ENCODE measurements at regions not wholly inside any gene's neighbourhood (a gene's known extent, or its start where the extent isn't known, plus 50 kb on each side); places are given as distances from the start of the nearest gene placed in this dataset.

DNA sequence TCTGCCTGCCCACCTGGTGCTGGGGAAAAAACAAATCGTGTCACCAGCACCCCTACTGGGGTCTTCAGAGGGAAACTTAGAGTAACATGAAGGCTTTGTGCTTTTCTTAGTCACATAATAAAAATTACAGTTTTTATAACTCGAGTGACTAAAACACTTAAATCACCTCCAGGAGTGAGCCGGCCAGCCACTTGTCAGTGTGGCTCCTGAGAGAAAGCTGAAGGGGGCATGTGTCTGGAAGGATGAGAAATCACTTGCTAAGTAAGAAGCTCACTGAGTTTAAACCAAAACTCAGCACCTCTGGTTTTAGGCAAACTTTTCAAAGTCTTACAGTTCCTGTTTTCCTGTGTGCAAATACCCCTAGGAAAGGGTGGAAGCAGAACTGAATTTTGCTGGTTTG is 372.2 kb downstream of the CDH26 start:
- H3K36me3 ChIP-seq (ENCODE audit: low read length): no peaks in the 10 kb centered on the region
- no peaks in the 10 kb centered on the region for H4K20me1 ChIP-seq (ENCODE audit: low read depth, low read length)
- no peaks in the 10 kb centered on the region for H3F3A ChIP-seq (ENCODE audit: insufficient read depth)
- H3K9me2 ChIP-seq (replicated peaks; ENCODE audit: insufficient read depth, low read length): no peaks in the 10 kb centered on the region
- no peak overlapping the region for H2AFZ ChIP-seq (ENCODE audit: low read depth, low read length, severe bottlenecking)
- H3K27ac ChIP-seq (ENCODE audit: low read depth, low read length): no peak overlapping the region
- H3K27me3 ChIP-seq (ENCODE audit: low read length): no peaks in the 10 kb centered on the region
- H3K79me2 ChIP-seq (ENCODE audit: insufficient read depth, low read length): no peaks in the 10 kb centered on the region
- H3K4me2 ChIP-seq (ENCODE audit: low read depth, low read length, poor library complexity, severe bottlenecking): no peak overlapping the region
- no peak overlapping the region for H3K4me3 ChIP-seq (ENCODE audit: insufficient read depth, low read length, poor library complexity, severe bottlenecking)
- TF ChIP-seq EZH2phosphoT487 (conservative IDR thresholded peaks at IDR 0.05; ENCODE audit: low read length): no peak
- TF ChIP-seq, protein P1, sequence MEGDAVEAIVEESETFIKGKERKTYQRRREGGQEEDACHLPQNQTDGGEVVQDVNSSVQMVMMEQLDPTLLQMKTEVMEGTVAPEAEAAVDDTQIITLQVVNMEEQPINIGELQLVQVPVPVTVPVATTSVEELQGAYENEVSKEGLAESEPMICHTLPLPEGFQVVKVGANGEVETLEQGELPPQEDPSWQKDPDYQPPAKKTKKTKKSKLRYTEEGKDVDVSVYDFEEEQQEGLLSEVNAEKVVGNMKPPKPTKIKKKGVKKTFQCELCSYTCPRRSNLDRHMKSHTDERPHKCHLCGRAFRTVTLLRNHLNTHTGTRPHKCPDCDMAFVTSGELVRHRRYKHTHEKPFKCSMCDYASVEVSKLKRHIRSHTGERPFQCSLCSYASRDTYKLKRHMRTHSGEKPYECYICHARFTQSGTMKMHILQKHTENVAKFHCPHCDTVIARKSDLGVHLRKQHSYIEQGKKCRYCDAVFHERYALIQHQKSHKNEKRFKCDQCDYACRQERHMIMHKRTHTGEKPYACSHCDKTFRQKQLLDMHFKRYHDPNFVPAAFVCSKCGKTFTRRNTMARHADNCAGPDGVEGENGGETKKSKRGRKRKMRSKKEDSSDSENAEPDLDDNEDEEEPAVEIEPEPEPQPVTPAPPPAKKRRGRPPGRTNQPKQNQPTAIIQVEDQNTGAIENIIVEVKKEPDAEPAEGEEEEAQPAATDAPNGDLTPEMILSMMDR (IDR thresholded peaks at IDR 0.05; ENCODE audit: insufficient read depth, low read length, poor library complexity, severe bottlenecking): no peak
- H3K9me3 ChIP-seq (ENCODE audit: insufficient read depth, low read length): no peaks in the 10 kb centered on the region
- no peak overlapping the region for H3K9ac ChIP-seq (ENCODE audit: low read length)

DNA sequence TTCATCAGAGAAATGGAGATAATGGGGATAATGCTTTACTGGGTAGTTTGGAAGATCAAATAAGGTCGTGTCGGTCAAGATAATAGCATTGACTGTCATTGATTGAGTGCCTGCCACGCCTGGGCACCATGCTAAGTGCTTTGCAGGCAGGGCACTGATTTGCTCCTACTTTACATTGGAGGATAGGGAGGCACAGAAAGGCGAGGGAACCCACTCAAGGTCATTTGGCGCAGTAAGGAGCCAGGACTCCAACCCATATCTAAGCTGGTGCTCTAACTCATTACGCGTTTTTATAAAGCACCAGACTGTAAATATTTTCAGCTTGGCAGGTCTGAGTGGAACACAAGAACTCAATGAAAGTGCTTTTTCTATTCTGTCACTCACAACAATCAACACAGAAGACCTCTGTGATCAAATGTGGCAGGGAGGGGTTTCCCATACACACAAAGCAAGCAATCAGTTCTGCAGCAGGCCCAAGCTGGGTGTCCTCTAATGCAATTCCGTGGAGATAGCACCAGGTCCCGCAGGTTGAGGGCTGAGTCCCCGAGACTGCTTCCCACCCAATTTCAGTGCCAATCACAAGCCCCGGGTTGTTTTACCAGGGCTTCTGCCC is 373.6 kb downstream of the CDH26 start:
- Histone ChIP-seq H3K9me3 (ENCODE audit: insufficient read depth, low read length) (no peaks in the 10 kb centered on the region), H3K79me2 (ENCODE audit: insufficient read depth, low read length) (no peaks in the 10 kb centered on the region), H3K4me2 (ENCODE audit: low read depth, low read length, poor library complexity, severe bottlenecking) (no peak overlapping the region), H3F3A (ENCODE audit: insufficient read depth) (no peaks in the 10 kb centered on the region), H3K27me3 (ENCODE audit: low read length) (no peaks in the 10 kb centered on the region), H2AFZ (ENCODE audit: low read depth, low read length, severe bottlenecking) (no peak overlapping the region), H3K4me3 (ENCODE audit: insufficient read depth, low read length, poor library complexity, severe bottlenecking) (no peak overlapping the region), H3K36me3 (ENCODE audit: low read length) (no peaks in the 10 kb centered on the region), H3K27ac (ENCODE audit: low read depth, low read length) (no peak overlapping the region), H4K20me1 (ENCODE audit: low read depth, low read length) (no peaks in the 10 kb centered on the region), H3K9me2 (replicated peaks; ENCODE audit: insufficient read depth, low read length) (no peaks in the 10 kb centered on the region), H3K9ac (ENCODE audit: low read length) (no peak overlapping the region)
- TF ChIP-seq, protein P1 (IDR thresholded peaks at IDR 0.05; ENCODE audit: insufficient read depth, low read length, poor library complexity, severe bottlenecking): no peak
- no peak for TF ChIP-seq EZH2phosphoT487 (conservative IDR thresholded peaks at IDR 0.05; ENCODE audit: low read length)

DNA sequence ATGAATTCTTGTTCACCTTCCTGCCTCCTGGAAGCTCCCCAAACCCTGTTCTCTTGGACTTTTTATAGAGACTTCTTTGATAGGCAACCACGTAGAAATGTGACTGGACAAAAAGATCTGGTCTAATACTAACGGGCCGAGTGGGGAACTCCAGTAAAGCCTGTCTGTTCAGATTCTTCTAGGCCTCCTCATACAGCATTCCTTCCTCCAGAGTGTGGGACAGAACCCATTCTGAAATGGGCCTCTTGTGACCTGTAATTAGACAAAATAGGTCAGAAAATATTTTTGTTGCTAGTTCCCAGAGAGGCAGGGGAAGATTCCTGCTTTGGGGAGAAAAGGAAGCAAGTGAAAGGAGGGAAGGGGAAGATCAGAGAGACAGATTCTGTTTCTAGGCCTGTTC is 374.3 kb downstream of the CDH26 start:
- H3K4me2 ChIP-seq (ENCODE audit: low read depth, low read length, poor library complexity, severe bottlenecking): no peak overlapping the region

More for the DNA sequence above, 374.3 kb downstream of the CDH26 start:
- Histone ChIP-seq H3K36me3 (ENCODE audit: low read length) (no peaks in the 10 kb centered on the region), H3K4me3 (ENCODE audit: insufficient read depth, low read length, poor library complexity, severe bottlenecking) (no peak overlapping the region), H4K20me1 (ENCODE audit: low read depth, low read length) (no peaks in the 10 kb centered on the region), H3K9ac (ENCODE audit: low read length) (no peak overlapping the region), H2AFZ (ENCODE audit: low read depth, low read length, severe bottlenecking) (no peak overlapping the region), H3F3A (ENCODE audit: insufficient read depth) (no peaks in the 10 kb centered on the region), H3K27me3 (ENCODE audit: low read length) (no peaks in the 10 kb centered on the region), H3K9me3 (ENCODE audit: insufficient read depth, low read length) (no peaks in the 10 kb centered on the region), H3K9me2 (replicated peaks; ENCODE audit: insufficient read depth, low read length) (no peaks in the 10 kb centered on the region), H3K79me2 (ENCODE audit: insufficient read depth, low read length) (no peaks in the 10 kb centered on the region), H3K27ac (ENCODE audit: low read depth, low read length) (no peak overlapping the region)
- TF ChIP-seq, protein P1 (IDR thresholded peaks at IDR 0.05; ENCODE audit: insufficient read depth, low read length, poor library complexity, severe bottlenecking): no peak
- TF ChIP-seq EZH2phosphoT487 (conservative IDR thresholded peaks at IDR 0.05; ENCODE audit: low read length): no peak
